Iris pigment epithelial cell (primary cell): ENCODE measurements at regions not wholly inside any gene's neighbourhood (a gene's known extent, or its start where the extent isn't known, plus 50 kb on each side); places are given as distances from the start of the nearest gene placed in this dataset.

Source experiments
- DNase-seq: peaks from one replicate; pipeline ENCODE4 v3.0.0-alpha.2; 2011; ENCODE audit warnings: low read depth

GRCh38 chr5:88396751-88397281 is 128.2 kb upstream of the TMEM161B start:
- no peak for DNase-seq

- no peak for DNase-seq
Measured at GRCh38 chr5:88396000-88396535, 127.4 kb upstream of the TMEM161B start.

- DNase-seq = no peak
Measured at GRCh38 chr5:88395264-88395663, 126.6 kb upstream of the TMEM161B start.

- no peak for DNase-seq
Measured at GRCh38 chr5:88394536-88395175, 126.0 kb upstream of the TMEM161B start.

- no peak for DNase-seq
Measured at GRCh38 chr5:88393716-88394535, 125.3 kb upstream of the TMEM161B start.

- DNase-seq = no peak
Measured at GRCh38 chr5:88393042-88393441, 124.4 kb upstream of the TMEM161B start.

GRCh38 chr5:88391991-88392390 is 123.3 kb upstream of the TMEM161B start:
- DNase-seq = no peak

GRCh38 chr5:88391116-88391515 is 122.5 kb upstream of the TMEM161B start:
- no peak for DNase-seq

GRCh38 chr5:88390481-88390880 is 121.8 kb upstream of the TMEM161B start:
- no peak for DNase-seq

GRCh38 chr5:88390096-88390441 is 121.4 kb upstream of the TMEM161B start:
- DNase-seq = no peak

GRCh38 chr5:88389338-88390095 is 120.9 kb upstream of the TMEM161B start:
- no peak for DNase-seq

- no peak for DNase-seq
Measured at GRCh38 chr5:88388476-88389337, 120.1 kb upstream of the TMEM161B start.

- DNase-seq = no peak
Measured at GRCh38 chr5:88384886-88385285, 116.2 kb upstream of the TMEM161B start.

GRCh38 chr5:88380332-88380731 is 111.7 kb upstream of the TMEM161B start:
- no peak for DNase-seq

- DNase-seq = no peak
Measured at GRCh38 chr5:88377705-88378656, 109.3 kb upstream of the TMEM161B start.

- DNase-seq = no peak
Measured at GRCh38 chr5:88377240-88377639, 108.6 kb upstream of the TMEM161B start.

- DNase-seq = no peak
Measured at GRCh38 chr5:88376728-88377127, 108.1 kb upstream of the TMEM161B start.

GRCh38 chr5:88374391-88374790 is 105.7 kb upstream of the TMEM161B start:
- DNase-seq = no peak

- DNase-seq = no peak
Measured at GRCh38 chr5:88370824-88371223, 102.2 kb upstream of the TMEM161B start.

- no peak for DNase-seq
Measured at GRCh38 chr5:88368201-88368600, 99.6 kb upstream of the TMEM161B start.
